Hematopoietic multipotent progenitor cell treated with erythropoietin and hydrocortisone succinate and interleukin-3 and kit ligand, for 4 days (in vitro differentiated cells): ENCODE measurements at regions not wholly inside any gene's neighbourhood (a gene's known extent, or its start where the extent isn't known, plus 50 kb on each side); places are given as distances from the start of the nearest gene placed in this dataset.
"Not testable (repeated sequence)": the region's sequence is repeated elsewhere in the genome, so short reads cannot be mapped to it uniquely, and the experiment has no call there.

ENCODE experiments used
- DNase-seq: peaks from one replicate; pipeline ENCODE4 v3.0.0-alpha.2; 2015

DNA sequence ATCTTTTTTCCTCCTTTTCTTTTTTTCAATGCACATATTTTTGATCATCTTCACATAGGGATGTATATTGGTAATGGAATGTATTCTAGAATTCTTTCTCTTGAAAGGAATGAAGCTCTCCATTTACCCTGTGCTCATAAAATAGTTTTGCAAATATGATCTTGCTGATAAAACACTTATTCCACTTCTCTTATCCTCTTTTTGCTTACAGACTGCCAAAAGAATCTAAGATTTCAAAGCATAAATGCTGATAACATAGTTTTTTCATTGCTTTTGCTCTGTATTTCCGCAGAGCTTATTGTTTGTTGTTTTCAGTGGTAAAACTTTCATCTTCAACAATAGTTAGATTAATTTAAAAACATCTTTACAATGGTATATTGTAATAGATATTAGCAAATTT, 350.5 kb downstream of the PAX1 start:
- DNase-seq: no peak

DNA sequence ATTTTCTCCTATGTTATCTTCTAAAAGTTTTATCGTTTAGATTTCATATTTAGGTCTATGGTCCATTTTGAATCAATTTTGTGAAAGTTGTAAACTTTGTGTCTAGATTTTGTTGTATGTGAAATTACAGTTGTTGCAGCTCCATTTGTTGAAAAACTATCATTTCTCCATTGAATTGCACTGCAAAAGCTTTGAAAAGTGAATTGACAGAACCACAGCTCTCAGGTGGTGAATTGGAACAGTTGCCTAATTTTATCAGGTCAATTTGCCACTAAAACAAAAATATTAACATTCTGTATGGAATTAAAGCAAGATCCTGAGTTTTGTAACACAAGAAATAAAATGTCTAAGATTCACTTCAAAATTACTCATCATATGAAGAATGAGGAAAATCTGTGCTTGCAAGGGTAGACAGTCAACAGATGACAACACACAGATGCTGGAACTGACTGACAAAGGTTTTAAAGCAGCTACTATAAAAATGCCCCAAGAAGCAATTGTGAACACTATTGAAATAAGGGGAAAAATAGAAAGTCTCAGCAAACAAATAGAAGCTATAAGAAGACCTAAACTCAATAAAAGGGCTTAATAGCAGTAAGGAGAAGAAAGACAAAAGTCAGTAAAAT, 346.7 kb downstream of the PAX1 start:
- no peak for DNase-seq

DNA sequence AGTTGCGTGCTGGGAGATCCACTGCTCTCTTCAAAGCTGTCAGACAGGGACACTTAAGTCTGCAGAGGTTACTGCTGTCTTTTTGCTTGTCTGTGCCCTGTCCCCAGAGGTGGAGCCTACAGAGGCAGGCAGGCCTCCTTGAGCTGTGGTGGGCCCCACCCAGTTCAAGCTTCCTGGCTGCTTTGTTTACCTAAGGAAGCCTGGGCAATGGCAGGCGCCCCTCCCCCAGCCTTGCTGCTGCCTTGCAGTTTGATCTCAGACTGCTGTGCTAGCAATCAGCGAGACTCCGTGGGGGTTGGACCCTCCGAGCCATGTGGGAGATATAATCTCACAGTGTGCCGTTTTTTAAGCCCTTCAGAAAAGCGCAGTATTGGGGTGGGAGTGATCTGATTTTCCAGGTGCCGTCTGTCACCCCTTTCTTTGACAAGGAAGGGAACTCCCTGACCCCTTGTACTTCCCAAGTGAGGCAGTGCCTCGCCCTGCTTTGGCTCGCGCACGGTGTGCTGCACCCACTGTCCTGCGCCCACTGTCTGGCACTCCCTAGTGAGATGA, 340.6 kb downstream of the PAX1 start:
- DNase-seq: not testable (repeated sequence)

DNA sequence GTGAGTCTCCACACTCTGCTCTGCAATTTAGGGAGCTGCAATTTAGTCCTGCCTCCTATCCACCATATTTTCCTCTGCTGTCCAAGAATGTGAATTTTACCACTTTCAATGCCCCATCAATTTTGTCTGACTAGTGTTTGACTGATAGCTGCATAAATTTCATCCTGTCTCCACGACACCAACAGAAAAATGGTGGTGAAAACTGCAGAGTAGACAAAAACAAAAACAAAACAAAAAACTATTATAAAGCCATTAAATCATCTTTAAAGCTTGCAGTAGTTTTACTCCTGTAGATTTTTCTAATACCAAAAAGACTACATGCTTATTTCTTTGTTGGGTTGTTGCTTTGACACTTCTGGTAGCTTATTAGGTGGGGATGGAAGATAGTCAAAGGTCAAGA, 322.0 kb downstream of the PAX1 start:
- no peak for DNase-seq

DNA sequence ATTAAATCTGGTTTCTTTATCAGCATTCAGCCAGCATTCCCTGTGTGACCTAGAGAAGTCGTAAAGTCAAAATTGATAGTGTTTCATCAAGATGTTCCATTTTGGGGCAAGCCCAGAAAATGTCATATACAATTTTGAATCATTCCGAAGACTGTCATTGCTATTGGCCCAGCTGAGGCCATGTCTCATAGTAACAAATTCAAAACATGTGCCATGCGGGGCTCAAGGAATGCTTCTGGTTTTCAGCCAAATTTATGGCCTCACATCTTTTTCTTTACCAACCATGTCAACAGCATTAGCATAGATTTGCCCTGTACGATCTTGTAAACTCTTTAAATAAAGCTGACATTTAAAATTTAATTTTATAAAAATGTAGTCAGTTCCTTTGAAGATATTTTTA, 314.7 kb downstream of the PAX1 start:
- no peak for DNase-seq

DNA sequence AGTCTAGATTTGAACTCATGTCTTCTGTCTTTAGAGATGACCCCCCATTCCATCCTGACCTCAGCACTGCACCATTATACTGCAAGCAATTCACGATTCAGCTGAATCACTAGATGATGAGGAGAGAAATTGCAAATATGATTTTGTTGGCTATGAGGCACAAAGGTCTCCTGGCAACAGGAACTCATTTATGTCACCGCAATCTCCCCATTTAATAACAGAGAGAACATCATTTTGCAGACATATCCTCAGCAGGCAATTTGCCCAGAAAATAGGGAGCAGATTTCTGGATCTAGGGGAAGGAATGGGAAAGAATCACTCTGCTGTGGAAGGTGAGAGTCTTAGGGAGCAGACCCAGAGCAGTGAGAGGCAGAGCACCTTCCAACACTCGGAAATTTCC, 303.0 kb downstream of the PAX1 start:
- no peak for DNase-seq

DNA sequence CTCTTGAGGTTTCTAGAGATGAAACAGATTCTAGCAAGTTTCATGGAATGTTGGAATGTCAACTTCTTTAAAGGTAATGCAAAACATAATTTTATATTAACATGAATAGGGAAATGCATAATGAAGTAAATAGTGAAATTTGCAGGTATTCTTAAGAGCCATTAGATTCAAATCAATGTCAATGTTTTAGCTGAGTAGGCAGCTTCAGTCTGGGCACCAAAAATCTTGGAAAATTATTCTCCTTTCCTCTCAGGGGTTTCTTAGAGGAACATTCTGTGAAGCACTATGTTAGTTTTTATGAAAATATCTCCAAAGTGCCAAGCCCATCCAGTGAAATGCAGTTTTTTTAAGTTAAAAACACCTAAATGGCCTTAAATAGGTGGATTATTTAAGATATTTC, 300.8 kb downstream of the PAX1 start:
- no peak for DNase-seq

DNA sequence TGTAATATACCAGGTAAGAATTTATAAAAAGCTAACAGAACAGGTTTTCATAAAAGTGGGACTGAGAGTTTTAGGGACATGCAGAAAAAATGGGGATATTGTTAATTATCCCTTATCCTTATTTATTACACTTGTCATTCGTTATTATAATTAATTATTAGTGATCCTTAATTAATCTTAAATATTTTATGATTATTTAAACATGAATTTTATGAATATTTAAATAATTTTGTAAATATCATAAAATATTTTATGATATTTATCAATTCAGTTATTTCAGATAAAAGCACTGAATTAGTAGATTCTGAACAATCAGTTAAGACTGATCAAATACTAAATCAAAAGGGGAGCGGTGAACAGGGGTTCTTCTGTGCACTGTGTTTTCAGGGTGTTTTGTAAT, 300.1 kb downstream of the PAX1 start:
- no peak for DNase-seq

DNA sequence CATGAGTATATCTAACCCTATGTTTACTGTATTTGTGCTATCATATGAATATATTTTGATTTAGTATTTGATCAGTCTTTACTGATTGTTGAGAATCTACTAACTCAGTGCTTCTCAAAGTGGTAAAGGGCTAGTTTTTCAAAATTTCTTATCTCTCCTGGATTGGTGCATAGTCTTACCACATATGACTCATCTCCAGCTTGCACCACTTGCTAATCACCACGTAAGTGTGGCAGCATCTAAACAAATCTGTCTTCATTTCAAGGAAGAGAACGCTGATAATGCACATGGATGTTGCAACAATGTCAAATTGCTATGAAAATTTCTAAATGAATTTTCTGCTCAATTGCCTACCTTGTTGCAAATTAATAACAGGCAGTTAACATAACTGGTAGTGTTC, 299.5 kb downstream of the PAX1 start:
- DNase-seq: no peak

DNA sequence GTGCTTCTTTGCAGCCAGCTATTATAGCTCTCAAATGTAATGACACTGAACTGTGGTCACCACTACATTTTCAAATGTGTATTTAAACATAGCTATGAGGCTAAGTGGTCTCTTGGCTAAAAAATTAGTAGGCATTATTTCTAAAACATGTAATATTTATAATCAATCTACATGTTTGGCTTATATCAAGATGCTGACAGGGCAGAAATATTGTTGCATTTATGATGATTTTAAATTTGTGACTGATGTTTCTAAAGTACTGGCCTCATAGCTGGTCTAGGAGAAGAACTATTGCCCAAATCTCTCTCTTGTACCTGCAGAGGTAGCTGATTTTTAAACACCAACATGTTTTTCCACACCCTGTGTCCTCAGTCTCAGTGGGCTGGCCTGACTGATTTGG, 298.2 kb downstream of the PAX1 start:
- no peak for DNase-seq

DNA sequence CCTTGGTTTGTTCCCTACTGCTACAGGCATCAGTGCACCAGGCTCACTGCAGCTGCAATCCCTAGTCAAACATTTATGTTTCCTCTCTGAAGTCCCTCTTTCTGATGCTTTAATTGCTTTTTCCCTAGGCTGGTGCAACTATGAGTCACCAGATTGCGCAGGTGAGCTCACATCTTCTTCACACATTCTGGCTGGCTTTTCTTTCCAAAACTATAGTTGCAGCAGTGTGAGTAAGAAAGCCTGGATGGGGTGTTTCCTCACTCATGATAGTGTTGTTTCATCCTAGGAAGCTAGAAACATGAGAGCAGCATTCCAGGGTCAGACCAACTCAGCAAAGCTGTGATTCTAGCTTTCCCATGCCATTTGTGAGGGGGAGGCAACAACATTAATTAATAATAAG, 296.4 kb downstream of the PAX1 start:
- no peak for DNase-seq

DNA sequence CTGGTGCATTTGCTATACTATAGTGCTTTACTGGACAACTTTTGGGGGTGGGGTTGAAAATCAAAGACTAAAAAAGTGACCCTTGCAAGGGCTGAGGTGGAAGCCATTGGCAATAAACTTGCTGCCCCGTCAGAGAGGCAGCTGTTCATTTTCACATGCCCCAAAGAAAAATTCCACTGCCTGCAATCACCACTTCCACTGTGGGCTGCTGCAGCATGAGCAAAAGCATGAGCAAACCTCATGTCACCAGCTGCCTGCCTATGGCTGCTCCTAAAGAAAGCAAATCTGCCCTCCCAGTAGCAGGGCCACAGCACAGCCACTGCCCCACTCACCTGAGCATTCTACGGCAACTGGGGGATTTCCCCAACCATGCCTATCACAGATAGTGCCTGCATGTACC, 290.0 kb downstream of the PAX1 start:
- DNase-seq: no peak

DNA sequence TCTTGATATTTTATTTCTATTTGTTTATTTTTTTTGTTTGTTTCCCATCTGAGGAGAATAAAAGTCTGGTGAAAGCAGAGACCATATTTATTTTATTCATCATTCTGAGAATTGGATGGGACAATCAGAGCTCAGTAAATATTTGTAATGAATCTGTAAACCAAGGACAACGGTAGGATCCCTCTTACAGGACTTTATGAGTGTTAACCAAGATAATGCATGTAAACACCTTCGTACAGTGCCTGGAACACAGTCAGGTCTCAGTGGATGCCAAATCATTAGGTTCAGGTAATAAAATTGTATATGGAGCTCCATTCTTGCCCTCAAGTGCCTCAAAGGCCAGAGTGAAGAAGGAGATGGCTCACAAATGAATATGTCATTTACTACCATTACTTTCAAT, 288.7 kb downstream of the PAX1 start:
- no peak for DNase-seq

DNA sequence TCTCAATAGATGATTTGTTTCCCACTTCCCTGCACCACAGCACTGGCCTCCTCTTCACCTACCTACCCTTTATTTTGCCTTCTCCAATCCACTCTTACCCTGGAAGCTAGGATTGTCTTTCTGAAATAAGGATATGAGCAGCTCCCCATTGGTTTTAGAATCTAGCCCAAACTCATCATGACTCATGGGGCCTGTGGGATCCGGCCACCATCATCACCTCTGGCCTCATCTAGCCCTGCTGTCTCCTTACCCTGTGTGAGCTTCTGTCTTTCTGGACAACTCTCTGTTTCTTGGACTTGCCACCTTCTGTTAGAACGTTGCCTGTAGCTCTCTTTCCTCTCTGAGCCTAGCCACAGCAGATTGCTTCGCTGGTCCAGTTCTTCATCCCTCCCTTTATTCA, 277.1 kb downstream of the PAX1 start:
- DNase-seq: no peak

DNA sequence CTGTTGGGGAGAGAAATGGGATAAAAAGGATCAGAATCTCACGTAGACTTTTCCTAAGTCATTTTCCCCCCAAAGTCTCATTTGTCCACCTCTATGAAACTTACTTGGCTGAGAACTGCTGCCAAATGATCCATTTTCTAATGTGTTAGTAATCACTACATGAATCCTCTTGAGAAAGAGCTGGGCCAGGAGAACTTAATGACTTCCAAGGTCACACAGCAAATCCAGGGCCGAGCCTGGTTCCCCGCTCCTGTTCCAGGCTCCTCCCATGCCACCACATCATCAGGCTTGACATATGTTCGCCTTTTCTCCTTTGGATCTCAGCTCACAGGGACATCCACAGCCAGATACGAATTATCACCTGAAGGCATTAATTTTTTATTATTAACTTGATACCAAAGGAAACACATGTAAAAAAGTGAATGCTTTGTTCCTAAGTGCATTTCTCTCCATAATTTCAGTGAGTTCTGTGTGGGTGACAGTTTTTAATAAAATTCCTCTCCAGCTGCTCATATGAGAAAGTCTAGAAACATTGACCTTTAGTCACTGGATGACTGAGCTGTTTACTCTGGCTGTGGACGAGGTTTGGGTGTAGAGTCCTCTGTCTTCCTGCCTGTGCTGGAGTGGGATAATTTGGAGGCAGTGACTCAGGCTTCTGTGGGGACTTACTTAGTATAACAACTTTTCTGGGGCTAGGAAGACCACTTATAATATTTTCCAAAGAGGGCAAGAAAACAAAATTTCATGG, 276.3 kb downstream of the PAX1 start:
- no peak for DNase-seq

DNA sequence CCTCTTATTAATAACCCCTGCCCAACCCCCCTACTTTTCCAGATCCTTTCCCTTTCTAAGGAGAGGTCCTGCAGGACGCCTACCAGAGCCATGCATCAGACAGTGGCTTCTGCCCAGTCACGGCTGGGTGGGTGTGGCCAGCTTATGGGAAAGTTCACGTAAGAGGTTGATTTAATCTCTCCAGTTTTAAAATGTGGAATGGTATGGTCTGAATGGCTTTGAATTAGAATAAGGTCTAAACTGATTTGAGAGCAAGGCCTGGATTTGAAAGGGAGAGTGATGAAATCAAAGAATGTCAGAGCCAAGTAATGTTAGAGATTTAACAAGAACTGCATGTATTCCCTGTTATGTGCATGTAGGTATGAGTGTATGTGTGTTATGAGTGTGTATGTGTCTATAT, 275.7 kb downstream of the PAX1 start:
- DNase-seq: no peak

DNA sequence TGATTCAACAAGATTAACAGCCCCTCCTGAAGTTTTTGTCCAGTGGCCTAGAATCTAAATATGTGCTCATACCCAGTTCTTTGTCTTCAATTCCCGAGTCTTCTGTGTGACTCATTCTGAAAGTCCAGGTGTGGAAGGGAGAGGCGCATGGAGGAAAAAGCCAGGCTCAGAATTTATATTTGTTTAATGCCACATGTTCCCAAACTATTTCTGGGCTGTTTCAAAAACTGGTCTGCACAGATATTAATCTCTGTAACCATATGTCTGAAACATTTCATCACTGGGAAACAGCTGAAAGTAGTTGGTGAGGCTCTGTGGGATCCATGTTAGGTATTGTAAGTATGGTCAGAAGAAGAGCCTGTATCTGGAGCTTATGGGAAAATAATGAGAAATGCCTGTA, 266.0 kb downstream of the PAX1 start:
- DNase-seq: no peak

DNA sequence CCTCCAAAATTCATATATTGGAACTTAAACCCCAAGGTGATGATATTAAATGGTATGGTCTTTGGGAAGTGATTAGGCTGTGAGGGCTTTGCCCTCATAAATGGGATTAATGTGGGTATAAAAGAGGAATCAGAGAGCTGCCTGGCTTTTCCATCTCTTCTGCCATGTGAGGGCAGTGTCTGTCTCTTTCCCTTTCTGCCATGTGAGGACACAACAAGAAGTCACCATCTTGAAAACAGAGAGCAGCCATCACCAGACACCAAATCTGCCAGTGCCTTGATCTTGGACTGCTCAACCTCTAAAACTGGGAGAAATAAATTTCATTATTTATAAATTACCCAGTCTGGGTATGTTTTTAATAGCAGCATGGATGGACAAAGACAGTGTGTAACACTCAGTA, 263.0 kb downstream of the PAX1 start:
- no peak for DNase-seq

DNA sequence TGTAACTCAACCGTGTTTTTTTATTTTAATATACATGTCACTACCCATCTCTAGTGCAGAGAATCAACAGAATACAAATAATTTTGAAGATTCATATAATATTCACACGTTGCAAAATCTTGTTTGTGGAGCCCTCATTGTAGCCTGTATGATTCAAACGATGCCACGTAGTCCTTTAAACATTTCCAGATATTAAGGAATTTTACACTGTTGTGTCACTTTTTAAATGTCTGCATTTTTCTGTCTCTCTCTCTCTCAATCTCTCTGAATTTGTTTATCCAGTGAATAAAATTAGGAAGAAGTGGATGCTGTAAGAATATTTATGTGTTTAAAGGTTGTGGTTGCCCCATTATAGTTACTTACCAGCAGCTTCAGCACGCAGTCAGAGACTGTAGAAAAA, 262.0 kb downstream of the PAX1 start:
- no peak for DNase-seq

DNA sequence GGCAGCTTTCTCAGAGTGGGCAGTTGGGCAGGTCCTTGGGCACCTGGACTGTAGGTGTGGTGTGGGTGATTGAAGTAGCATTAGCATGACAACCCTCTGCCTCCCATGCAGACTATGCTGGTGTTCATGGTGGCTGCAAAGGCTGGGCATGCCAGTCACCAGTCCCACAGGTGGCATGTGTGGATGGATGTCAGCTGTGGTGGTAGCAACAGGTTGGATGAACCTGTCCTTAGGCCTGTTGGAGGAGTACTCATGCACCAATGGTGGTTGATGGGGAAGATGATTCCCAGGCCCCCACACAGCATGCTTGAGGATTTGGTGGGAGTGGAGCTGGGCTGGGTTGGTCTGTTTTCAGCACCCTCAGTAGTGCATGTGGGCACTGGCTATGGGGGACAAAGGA, 251.1 kb downstream of the PAX1 start:
- no peak for DNase-seq

DNA sequence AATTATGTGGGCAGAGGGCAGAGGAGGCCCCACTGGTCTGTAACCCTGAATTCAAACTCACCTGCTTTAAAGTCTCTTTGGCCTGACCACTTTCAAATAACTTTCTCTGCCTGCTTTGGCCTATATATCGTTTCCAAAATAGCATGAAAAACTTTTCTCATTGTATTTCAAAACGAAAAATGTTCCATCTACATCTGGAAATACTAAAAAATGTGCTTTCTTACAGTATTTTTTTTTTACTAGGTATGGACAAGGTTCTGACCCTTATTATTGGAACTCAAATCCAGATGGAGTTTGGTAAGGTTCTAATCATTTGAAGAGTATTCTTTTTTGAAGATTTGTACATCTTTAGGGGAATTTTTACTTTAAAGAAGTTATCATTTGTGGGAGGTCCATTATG, 241.9 kb downstream of the PAX1 start:
- no peak for DNase-seq

DNA sequence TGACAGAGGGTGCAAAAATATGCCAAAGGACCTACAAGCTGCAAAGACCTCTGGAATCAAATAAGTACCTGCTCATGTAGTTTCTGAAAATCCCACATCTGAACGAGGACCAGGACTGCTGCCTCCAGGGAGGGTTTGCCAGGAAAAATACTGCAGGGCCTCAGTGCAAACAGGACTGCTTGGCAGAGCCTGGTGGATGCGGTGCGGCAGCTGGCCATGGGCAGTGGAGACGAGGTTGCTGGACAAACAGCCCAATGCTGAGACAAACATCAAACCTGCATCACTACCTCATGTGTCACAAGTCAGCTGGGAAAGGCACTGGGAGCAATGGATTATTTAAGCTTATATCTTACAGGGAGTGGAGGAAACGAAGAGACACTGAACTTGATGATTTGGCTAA, 238.8 kb downstream of the PAX1 start:
- DNase-seq: no peak

DNA sequence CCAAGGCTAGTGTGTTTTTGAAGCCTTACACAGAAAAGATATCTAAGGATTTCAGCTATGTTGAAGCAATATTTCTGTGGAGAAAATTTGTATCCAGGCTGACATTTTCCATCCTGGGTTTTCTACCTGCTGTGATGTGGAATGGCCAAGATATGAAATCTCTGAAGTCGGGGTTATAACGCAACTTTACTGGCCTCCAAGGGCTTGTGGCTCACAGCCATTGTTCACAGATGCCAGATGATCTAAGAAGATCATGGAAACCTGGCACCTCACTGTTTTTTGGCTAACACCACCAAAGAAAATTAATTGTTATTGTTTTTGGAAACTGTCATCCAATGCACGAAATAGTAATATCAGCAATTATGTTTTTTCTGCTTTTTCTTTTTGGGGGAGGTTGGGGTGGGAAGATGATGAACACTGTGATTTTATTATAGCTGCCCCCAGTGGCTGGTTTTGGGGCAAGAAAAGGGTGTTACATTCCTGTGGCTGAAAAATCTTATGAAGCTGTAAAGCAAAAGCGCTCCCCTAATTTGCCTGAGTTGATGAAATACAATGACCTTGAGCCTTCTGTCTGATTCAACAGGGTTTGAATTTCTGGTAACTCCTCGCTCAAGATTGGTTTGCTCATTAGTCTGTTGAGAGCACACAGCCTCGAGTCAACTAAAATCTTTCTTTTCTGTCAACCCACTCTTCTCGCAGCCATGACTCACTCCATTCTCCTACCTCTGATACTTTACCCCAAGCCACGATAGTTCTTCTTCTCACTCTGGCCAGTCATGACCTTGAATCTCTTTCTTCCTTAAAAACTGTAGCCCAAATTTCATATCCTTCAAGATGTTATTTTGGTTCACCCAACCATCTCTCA, 236.7 kb downstream of the PAX1 start:
- DNase-seq: no peak
